ENCODE measurements at regions not wholly inside any gene's neighbourhood (a gene's known extent, or its start where the extent isn't known, plus 50 kb on each side); places are given as distances from the start of the nearest gene placed in this dataset.

DNA sequence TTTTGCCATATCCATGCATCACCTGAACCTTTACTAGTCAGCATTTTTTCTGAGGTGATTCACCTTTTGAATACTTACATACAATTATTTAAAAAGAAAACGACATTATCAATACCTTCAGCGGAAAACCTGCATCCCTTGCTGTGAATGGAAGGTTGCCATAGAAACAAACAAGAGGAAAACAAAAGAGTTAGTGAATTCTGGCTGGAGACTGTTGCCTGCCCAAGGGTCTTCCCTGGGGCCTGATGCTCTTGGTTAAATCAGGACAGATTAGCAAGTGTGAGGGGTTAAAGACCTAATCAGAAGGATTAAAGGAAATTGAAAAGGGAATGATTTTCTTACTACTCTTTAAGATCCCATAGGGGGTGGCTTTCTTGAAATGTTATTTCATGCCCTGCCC is 96.0 kb upstream of the WSCD2 start:
- Histone ChIP-seq H3K36me3 (replicated peaks in 1 of 2; ENCODE audit: control insufficient read depth in 1 of 2, insufficient read depth in 2 of 2, low read length in 1 of 2) (no peaks in the 10 kb centered on the region), H3K27ac (ENCODE audit: low read depth in 2 of 2, low read length in 1 of 2) (no peak overlapping the region), H3K9me2 (no peaks in the 10 kb centered on the region), H3K4me3 (ENCODE audit: low read depth in 2 of 2, low read length in 1 of 2) (no peak overlapping the region), H2AFZ (ENCODE audit: low read depth) (no peak overlapping the region), H4K20me1 (ENCODE audit: insufficient read depth) (no peaks in the 10 kb centered on the region), H3K9me3 (no peaks in the 10 kb centered on the region), H3K4me2 (no peak overlapping the region), H3F3A (replicated peaks; ENCODE audit: insufficient read depth) (no peaks in the 10 kb centered on the region), H3K9ac (no peak overlapping the region), H3K27me3 (ENCODE audit: insufficient read depth) (no peaks in the 10 kb centered on the region), H3K79me2 (ENCODE audit: insufficient read depth) (no peaks in the 10 kb centered on the region), H3K4me1 (ENCODE audit: control insufficient read depth in 1 of 2, insufficient read depth in 2 of 2, low read depth in 1 of 2, low read length in 1 of 2) (peaks cover 0 to 3% of the 10 kb centered on the region in 2 experiments; a peak in 1 of 4 replicates)
- CTCF ChIA-PET = interaction anchor here (0.8 kb wide), 1 partner anchor 43 kb away, joined by 4 read pairs; no protein-coding TSS in a partner anchor
- no peak for DNase-seq
- TF ChIP-seq FOXM1 (IDR thresholded peaks at IDR 0.05; ENCODE audit: low read depth) = no peak
- TF ChIP-seq GATA2 (CRISPR knock-in tag; IDR thresholded peaks at IDR 0.05) = no peak
- TF ChIP-seq MEF2A (IDR thresholded peaks at IDR 0.05; ENCODE audit: borderline replicate concordance, low read depth) = no peak
- no peak for TF ChIP-seq EZH2phosphoT487 (IDR thresholded peaks at IDR 0.05; ENCODE audit: borderline replicate concordance, low read depth)
- TF ChIP-seq FOSL2 (IDR thresholded peaks at IDR 0.05; ENCODE audit: borderline replicate concordance, low read depth) = no peak
- no peak for TF ChIP-seq JUND (IDR thresholded peaks at IDR 0.05)
- POLR2A ChIA-PET = no interaction called here
- 31% methylated on average over 2 of the region's 2 CpGs for WGBS (ENCODE audit: low lambda C conversion rate)

DNA sequence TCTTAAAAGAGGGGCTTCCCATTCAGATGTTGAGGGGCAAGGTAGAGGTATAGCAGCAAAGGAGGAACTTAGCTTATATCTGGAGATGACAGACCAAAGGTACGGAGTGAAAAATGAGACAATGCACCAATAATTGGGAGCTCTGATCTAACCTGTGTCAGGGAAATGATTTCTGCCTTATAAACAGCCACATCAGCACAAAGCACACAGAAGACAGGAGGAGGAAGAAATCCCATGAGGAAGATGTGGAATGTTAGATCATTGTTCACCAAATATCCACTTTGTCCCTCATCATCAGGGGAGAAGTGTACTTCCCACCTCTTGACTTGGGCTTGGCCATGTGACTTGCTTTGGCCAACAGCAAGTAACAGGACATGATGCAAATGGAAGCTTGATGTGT is 93.7 kb upstream of the WSCD2 start:
- Histone ChIP-seq H3K9me3 (no peaks in the 10 kb centered on the region), H3K27ac (ENCODE audit: low read depth in 2 of 2, low read length in 1 of 2) (no peak overlapping the region), H3K4me3 (ENCODE audit: low read depth in 2 of 2, low read length in 1 of 2) (no peak overlapping the region), H3K4me2 (no peak overlapping the region), H3K9ac (no peak overlapping the region), H2AFZ (ENCODE audit: low read depth) (no peak overlapping the region), H3K79me2 (ENCODE audit: insufficient read depth) (no peaks in the 10 kb centered on the region), H4K20me1 (ENCODE audit: insufficient read depth) (no peaks in the 10 kb centered on the region), H3F3A (replicated peaks; ENCODE audit: insufficient read depth) (no peaks in the 10 kb centered on the region), H3K36me3 (replicated peaks in 1 of 2; ENCODE audit: control insufficient read depth in 1 of 2, insufficient read depth in 2 of 2, low read length in 1 of 2) (no peaks in the 10 kb centered on the region), H3K4me1 (ENCODE audit: control insufficient read depth in 1 of 2, insufficient read depth in 2 of 2, low read depth in 1 of 2, low read length in 1 of 2) (peaks cover 0 to under 1% of the 10 kb centered on the region in 2 experiments; a peak in 1 of 4 replicates), H3K27me3 (ENCODE audit: insufficient read depth) (no peaks in the 10 kb centered on the region), H3K9me2 (no peaks in the 10 kb centered on the region)
- no peak for DNase-seq
- TF ChIP-seq, protein P1, sequence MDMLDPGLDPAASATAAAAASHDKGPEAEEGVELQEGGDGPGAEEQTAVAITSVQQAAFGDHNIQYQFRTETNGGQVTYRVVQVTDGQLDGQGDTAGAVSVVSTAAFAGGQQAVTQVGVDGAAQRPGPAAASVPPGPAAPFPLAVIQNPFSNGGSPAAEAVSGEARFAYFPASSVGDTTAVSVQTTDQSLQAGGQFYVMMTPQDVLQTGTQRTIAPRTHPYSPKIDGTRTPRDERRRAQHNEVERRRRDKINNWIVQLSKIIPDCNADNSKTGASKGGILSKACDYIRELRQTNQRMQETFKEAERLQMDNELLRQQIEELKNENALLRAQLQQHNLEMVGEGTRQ (IDR thresholded peaks at IDR 0.05; ENCODE audit: borderline replicate concordance, low read depth, low read length) = no peak
- TF ChIP-seq POLR2AphosphoS5 (IDR thresholded peaks at IDR 0.05; ENCODE audit: low read depth, low read length) (no peak), FOXM1 (IDR thresholded peaks at IDR 0.05; ENCODE audit: low read depth) (no peak), SIN3A (IDR thresholded peaks at IDR 0.05; ENCODE audit: borderline replicate concordance, low read depth, low read length) (no peak), GABPA (IDR thresholded peaks at IDR 0.05; ENCODE audit: low read depth) (no peak), RAD21 (IDR thresholded peaks at IDR 0.05; ENCODE audit: low read length) (no peak), NFIC (IDR thresholded peaks at IDR 0.05; ENCODE audit: borderline replicate concordance) (no peak), EP300 (IDR thresholded peaks at IDR 0.05; ENCODE audit: borderline replicate concordance in 1 of 2, low read depth in 1 of 2, low read length in 1 of 2) (no peak)
- TF ChIP-seq, protein P2, sequence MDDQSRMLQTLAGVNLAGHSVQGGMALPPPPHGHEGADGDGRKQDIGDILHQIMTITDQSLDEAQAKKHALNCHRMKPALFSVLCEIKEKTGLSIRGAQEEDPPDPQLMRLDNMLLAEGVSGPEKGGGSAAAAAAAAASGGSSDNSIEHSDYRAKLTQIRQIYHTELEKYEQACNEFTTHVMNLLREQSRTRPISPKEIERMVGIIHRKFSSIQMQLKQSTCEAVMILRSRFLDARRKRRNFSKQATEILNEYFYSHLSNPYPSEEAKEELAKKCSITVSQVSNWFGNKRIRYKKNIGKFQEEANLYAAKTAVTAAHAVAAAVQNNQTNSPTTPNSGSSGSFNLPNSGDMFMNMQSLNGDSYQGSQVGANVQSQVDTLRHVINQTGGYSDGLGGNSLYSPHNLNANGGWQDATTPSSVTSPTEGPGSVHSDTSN (IDR thresholded peaks at IDR 0.05) = no peak
- ChIA-PET POLR2A (no interaction called here), CTCF (interaction anchor here (1.0 kb wide), 1 partner anchor 43 kb away, joined by 3 read pairs; no protein-coding TSS in a partner anchor)
- WGBS (ENCODE audit: low lambda C conversion rate) = 25% methylated on average over 1 of the region's 1 CpG

All from SK-N-SH (cell line).